ENCODE measurements at regions not wholly inside any gene's neighbourhood (a gene's known extent, or its start where the extent isn't known, plus 50 kb on each side); places are given as distances from the start of the nearest gene placed in this dataset.

DNA sequence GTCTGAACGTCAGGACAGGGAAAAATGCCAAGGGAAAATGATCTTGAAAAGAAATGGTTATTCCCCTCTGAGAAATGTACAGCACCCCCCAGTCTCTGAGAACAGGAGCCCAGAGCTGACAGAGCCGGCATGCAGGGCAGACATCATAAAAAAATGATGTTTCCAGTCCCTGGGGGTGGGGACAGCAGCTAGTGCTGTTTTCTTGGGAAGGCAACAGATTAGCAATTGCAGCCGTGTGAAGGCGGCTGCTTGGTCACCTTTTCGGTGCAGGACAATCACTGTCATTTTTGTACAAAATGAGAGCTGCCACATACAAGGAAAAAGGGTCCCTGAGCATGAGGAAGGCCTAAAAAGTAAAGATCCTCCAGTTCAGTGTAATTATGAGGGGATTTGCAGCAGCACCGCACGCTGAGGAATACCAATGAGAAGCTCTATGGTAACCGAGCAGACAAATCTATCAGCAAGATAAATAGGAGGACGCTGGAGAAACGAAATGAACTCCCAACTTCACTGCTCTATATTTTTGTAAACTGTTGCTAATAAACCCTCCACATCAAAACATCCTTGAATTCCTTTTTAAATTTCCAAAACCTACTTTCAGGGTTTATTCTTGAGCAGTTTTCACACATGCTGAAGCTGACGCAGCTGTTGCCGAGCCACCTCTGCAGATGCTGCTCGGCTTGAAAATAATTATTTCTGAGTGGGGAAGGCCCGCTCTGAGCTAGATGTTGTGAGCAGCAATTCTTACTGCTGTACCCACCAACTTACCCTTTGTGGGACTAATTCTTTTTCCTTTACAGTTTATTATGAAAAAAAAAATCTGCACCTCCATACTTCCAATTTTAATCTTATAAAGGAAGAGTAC is 98.2 kb upstream of the NEBL start:
- DNase-seq, result no peak

DNA sequence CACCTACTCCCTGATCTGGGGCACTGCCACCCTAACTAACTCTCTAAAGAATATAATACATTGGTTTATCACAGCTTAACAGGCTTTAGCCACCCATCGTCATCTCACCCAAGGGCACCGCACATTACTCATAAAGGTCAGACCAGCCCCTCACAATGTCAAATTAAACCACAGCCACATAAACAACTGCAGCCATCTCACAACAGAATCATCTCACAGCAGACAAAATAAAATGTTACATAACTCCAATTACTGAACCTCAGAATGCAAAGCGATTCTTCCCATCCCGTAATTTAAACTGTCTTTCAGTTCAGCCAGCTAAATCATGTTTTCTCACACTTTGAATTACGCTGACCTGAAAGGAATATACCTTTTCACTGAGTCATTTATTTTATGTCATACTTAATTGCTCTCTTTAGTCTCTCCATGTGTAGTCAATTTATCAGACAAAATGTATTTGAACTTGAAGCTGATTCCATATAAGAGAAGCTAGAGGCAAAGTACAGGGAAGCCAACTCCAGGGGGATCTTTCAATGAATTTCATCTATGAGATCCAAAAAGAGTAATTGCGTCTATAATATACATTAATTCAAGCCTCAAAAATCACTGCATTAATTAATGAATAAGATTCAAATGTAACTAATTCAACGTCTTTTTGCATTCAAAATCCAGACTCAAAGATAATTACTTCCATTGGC is 96.9 kb upstream of the NEBL start:
- DNase-seq, result no peak

DNA sequence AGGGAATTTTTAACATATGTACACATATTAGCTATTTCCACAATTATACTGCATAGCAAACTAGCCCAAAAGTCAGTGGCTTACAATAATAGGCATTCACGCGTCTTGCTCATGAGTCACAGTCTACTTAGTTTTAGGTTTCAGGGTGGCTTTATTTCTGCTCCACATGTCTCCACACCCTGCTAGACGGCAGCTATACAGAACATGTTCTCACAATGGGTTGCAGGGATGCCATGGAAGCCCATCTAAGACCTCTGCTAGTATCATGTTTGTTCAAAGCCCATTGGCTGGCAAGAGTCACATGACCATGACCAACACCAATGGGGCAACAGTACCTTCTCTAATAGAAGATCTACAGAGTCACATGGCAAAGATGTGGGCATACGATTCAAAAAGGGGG is 96.3 kb upstream of the NEBL start:
- DNase-seq, result no peak

DNA sequence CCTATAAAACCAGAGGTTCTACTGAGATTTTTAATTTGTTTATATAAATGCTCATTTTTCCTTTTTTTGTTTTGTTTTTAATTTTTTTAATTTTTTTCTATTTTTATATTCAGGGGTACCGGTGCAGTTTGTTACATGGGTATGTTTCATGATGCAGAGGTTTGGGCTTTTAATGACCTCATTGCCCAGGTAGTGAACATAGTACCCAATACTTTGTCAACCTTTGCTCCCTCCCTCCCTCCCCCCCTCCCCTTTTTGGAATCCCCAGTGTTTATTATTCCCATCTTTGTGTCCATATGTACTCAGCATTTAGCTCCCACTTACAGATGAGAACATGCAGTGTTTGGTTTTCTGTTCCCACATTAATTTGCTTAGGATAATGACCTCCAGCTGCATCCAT is 94.4 kb upstream of the NEBL start:
- no peak for DNase-seq

DNA sequence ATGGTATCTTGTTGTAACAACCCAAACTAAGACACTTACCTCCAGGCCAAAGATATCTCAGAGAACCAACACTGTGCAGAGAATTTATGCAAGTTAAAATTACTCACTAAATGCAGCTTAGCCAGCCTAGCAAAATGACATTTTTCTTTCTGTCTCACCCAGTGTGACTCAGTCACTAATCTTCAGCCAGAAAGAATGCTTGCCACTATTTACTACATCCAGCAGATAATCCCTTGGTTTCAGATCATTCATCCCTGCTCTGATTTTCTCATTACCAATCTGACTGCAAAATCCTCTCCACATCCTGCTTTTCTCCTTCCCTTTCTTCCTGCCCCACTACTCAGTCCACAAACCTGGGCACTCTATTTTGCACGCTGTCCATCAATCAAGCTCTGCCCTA is 93.5 kb upstream of the NEBL start:
- no peak for DNase-seq

DNA sequence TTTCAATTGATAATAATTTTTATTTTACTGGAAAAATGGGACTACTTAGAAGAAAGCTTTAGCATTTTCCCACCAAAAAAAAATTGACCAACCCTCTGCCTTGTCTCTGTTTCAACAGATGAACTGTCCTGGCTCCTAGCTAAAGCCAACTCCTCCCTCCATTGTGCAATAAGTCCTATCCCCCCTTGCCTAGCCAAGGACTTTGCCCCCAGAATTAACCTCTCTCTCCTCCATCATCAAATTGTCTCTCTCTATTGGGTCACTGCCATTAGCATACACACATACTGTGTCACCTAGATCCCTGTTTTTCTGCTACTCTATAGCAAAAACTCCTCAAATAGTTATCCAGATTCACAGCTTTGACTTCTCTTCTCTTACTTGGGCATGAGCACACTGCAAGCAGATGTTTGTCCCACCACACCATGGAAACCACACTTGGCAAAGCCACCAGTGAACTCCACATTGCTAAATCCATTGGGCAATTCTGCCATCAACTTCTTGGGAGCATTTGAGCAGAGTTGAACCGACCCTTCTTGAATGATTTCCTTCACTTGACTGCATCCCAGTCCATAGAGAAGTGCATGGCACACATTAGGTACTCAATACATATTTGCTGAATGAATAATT is 91.4 kb upstream of the NEBL start:
- DNase-seq, result no peak

DNA sequence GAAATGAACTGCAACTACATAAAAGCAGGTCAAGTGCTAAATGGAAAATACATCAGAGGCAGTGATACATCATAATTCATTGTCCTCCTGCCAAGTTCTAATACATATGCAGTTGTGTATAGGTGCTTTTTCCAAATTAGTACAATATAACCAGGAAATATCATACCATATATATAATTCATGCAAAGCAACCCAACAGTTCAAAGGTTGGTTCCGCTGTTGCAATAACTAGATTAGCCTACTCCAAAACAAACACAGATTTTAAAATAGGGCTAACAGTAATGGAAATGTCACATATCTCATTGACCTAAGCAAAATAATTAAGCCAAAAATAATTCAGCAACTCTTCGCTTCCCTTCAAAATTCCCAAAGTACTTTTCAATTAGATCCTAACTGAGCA is 88.9 kb upstream of the NEBL start:
- DNase-seq, result no peak

DNA sequence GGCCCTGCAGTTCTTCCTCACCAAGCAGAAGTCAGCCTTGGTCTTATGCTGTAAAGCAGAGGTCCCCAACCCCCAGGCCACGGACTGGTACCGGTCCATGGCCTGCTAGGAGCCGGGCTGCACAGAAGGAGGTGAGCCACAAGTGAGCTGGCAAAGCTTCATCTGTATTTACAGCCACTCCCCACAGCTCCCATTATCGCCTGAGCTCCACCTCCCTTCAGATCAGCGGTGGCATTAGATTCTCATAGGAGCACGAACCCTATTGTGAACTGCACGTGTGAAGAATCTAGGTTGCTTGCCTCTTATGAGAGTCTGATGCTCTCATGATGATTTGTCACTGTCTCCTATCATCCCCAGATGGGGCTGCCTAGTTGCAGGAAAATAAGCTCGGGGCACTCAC is 87.6 kb upstream of the NEBL start:
- DNase-seq, result no peak

DNA sequence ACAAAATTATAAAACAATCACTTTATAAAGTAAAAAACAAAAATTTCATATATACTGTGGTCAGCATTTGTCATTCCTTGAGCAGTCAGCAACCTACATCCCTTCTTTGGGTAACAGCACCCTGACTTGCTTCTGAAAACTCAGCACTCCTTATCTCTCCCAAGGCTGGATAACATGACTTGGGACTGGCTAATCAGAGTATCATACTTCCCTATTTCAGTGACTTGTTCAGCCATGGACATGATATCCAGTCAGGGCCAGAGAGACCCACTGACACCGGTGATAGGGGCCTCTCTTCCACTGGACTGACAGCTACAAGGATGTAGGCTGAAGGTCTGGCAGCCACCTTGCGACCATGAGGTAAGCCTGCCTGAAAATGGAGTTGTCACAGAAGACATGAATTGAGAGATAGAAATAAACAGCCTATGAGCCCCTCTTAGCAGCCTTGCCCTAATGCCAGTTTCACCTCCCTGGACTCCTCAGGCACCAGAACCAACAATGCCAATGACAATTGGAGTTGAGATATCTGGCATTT is 84.4 kb upstream of the NEBL start:
- no peak for DNase-seq

DNA sequence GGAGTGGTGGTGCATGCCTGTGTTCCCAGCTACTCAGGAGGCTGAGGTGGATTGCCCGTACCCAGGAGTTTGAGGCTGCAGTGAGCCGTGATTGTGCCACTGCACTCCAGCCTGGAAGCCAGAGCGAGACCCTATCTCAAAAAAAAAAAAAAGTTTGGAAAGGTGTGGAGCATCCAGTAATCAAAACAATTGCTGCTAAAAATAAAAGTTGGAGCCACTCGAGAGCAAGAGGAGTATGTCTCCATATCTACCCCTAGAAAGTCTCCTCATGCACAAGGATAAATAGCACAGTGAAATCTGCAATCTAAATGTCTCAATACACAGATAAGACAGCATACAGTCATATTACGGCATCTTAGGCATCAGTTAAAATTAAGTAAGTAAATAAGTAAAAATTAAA is 81.5 kb upstream of the NEBL start:
- no peak for DNase-seq

DNA sequence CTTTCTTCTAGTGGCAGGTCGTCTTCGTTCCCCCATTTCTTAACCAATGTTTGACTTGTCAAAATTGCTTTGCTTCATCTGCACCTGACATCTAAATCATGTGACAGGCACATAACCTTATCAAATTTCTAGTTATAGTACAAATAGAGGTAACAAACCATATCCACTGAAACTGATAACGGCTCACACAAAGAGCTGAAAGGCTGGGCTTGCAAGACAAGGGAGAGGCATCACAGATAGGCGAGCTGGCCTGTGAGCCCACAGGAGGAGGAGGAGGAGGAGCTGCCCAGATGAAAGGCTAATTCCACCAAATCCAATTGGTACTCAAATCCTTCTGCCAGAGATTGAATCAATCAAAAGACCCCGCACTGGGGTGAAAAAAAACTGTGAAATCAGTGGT is 80.2 kb upstream of the NEBL start:
- no peak for DNase-seq

DNA sequence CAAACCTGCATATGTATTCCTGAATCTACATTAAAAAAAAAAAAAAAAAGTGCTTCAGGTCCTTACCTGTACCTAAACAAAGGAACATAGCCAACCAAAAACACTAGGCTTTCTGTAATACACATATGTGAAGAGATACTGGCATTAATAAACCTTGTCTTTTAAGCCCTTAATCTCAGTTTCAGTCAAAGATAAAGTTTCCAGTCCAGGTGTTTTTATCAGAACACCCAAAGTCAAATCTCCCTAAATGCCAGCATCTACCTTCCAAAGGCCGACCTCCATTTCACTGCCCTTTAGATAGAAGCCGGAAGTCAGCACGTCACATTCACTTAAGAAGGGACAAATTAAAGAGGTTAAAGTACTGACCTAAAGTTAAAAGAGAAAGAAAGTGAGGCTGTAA is 79.8 kb upstream of the NEBL start:
- DNase-seq, result no peak

DNA sequence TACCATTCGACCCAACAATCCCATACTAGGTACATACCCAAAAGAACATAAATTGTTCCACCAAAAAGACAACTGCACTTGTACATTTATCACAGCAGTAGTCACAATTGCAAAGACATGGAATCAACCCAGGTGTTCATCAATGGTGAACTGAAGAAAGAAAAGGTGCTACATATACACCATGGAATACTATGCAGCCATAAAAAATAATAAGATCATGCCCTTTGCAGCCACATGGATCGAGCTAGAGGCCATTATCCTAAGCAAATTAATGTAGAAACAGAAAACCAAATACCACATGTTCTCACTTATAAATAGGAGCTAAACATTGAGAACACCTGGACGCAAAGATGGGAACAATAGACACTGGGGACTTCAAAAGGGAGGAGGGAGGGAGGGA is 79.3 kb upstream of the NEBL start:
- DNase-seq, result no peak

DNA sequence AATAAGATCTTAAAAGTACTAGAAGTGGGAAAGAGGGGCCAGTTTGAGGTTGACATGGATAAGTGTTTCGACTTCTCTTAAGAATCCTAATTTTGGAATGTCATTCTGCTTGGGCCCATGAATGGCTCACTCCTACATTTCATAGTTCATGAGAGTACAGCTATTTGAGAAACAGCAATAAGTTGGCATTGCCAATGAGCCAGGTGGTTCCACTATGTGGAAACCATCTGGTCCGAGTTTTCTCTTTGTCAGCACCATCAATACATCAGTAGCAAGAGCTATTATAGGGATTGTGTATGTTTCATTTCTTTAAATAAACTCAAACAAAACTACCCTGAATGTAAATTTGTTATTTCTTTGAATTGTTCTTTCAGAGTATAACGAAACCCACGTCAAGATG is 78.1 kb upstream of the NEBL start:
- no peak for DNase-seq

DNA sequence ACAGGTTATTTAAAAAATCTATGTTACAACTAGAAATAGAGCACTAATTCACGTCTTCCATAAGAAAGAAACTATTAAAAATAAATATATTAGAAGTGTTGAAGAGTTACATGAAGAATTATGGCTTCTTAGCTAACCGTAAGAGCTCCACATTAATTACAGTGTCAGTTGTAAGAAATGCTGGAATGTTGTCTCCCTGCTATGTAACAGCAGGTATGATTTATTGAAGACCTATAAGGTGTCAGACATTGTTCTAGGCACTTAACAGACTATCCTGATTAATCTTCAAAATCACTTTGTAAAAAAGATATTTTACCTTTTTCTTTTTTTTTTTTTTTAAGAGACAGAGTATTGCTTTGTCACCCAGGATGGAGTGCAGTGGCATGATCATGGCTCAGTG is 75.8 kb upstream of the NEBL start:
- no peak for DNase-seq

DNA sequence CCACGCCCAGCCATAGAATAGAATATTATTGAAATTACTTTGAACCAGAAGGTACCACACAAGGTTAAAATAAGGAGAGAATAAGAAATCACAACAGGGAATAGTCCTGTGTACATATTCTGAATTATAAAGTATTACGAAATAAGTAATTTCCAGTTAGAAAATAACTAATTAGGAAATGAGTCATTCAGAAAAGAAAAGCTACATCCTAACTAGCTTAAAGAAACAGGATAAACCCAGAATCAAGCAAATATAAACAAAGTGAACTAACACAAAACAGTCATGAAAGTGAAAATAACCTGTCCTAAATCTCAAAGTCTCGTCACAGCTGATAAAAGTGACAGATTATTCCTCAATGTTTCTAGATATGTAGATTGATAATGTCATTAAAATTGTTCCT is 74.8 kb upstream of the NEBL start:
- no peak for DNase-seq

DNA sequence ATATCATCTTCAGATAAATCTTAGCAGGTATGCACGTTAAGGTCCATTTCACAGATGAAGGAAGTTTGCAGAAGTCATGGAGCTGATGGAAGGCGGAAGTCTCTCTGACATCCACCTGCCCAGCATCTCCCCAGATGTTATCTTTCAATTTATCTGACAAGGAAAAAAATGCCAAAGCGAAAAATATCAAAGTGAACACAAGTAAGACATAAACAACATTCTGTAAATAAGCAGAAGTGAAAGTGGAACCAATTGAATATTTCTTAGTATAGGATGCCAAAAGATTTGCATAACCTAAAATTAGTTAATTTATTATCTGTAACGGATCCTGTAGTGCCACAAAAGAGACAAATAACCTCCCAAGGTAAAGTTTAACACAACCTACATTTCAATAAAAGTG is 73.6 kb upstream of the NEBL start:
- no peak for DNase-seq

DNA sequence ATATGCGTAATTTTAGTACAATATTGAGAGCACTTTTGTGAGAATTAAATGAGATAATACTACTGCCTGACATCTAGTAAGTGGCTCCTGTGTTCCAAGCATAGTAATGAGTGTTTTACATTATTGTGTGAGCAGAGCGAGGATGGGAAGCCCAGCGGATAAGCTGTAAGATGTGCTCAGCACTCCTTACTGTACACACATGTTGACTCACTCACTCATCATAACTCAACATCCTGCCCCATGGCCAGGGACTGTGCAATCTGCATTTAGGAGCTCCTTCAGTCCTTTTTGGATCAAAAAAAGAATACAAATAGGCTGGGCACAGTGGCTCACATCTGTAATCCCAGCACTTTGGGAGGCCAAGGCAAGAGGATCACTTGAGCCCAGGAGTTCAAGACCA is 72.9 kb upstream of the NEBL start:
- DNase-seq, result no peak

DNA sequence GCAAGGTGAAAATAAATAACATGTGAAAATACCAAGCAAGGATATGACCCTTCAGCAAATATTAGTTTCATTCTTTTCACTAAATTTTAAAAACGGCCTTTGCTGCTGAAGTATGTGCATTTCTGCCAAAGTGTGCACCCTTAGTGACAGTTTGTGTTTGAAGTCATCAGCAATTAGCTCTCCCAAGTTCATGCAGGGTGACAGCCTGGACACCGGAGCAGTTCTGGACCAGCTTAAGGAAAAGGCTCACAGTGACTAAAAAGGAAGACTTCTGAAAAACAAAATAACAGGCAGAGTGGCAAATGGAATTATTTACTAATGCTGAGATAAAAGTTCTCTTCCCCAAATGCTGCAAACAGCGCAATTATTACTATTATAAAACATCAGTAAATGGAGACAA is 69.3 kb upstream of the NEBL start:
- no peak for DNase-seq

DNA sequence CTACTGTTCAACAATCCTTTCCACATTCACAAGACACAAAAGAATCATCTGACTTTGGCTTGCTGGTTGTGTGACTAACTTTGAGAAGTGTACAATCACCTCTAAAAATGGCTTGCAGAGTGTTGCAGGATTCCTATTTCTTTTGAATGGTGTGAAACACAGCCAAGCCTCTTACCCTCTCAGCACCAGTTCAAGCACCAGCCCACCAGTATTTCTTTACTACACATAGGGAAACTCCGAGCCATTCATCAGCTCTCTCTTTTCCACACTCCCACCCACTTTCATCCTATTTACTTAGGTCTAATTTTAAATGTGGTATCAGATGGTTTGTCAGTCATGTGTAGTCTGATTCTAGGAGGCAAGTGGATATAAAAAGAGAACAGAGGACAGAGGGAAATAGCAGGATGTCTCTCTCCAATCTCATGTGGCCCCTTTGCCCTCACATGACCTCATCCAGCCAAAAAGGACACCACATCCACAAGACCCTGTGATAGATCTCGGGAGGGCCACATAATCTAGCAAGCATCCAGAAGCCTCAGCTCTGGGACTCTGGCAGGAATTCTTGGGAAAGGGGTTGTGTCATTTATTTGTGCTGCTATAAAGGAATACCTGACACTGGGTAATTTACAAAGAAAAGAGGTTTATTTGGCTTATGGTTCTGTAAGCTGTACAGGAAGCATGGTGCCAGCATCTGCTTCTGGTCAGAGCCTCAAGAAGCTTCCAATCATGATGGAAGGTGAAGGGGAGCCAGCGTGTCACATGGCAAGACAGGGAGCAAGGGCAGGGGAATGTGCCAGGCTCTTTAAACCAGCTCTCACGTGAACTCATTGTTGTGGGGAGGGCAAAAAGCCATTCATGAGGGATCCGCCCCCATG is 66.8 kb upstream of the NEBL start:
- no peak for DNase-seq

DNA sequence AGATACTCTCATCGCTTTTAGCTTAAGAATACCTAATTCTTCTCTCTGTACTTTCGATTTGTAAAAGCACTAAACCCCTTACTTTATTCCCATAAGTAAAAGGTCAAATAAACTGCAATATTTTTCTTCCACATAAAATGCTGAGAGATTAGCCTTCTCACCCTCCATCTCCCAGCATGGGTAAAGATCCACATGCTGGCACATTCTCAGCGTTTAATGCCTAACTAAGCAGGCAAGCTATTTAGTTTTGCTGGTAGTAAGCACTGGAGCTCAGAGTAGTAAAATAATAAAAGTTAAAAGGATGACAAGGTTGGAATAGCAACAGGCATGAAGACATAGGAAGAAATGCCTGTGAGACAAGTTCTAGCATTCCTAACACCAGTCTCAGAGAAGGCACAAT is 65.9 kb upstream of the NEBL start:
- no peak for DNase-seq

DNA sequence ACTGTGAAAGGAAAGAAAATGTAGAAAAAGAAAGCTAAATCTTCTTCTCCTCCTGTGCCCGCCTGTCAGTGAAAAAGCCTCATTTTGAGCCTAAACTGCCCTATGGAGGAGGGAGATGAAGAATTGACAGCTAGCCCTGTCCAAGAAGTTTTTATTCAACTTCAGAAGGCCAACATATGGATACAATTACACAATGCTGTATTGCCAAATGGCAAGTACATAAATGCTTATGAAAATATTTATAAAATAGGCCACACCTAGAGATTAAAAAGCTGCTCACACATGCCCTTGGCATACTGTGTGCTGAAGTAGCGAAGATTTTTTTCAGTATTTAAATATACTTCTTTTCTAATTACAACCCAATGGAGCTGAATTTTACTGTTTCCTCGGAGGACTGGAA is 65.1 kb upstream of the NEBL start:
- no peak for DNase-seq

DNA sequence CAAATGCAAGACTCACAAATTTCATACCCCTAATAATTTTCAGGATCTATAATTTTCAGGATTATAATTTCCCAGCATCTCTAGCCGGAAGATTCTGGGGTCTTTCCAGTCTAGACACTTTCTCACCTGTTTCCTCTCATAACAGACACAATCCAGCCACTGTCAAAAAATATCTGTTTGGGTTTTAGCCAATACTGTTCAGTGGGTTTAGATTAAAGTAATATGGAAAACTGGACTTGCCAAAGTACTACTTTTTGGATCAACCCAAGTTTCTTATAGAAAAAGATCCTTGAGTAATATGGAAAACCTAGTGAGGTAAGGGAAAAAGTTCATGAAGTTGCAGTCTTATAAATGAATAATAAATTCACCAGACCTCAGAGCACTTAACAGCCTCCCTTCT is 62.1 kb upstream of the NEBL start:
- no peak for DNase-seq

Data from NCI-H187 treated with DMSO at 0.1 percent for 48 hours (cell line).